AG10803 (cell line): ENCODE measurements at regions not wholly inside any gene's neighbourhood (a gene's known extent, or its start where the extent isn't known, plus 50 kb on each side); places are given as distances from the start of the nearest gene placed in this dataset.

Experiments used
- DNase-seq: peaks from one replicate; pipeline ENCODE4 v3.0.0; 2010; ENCODE audit warnings: low read depth
- H3K4me3 ChIP-seq: 2 replicates; pipeline ENCODE4 v1.5.1; 2011; ENCODE audit warnings: mild to moderate bottlenecking, low read length, control low read depth
- CTCF ChIP-seq: conservative IDR thresholded peaks from 2 replicates; pipeline ENCODE4 v1.5.1; 2011; ENCODE audit warnings: mild to moderate bottlenecking, low read length, control low read depth, inconsistent platforms

- H3K4me3 ChIP-seq = no peak overlapping the region
- peak; percentile 84 for TF ChIP-seq CTCF
- DNase-seq = peak; percentile 56
Measured at GRCh38 chr6:90393232-90393884, 96.7 kb upstream of the BACH2 start.

- no peak overlapping the region for H3K4me3 ChIP-seq
- no peak for TF ChIP-seq CTCF
- no peak for DNase-seq
Measured at GRCh38 chr6:90390379-90390778, 93.7 kb upstream of the BACH2 start.

DNA sequence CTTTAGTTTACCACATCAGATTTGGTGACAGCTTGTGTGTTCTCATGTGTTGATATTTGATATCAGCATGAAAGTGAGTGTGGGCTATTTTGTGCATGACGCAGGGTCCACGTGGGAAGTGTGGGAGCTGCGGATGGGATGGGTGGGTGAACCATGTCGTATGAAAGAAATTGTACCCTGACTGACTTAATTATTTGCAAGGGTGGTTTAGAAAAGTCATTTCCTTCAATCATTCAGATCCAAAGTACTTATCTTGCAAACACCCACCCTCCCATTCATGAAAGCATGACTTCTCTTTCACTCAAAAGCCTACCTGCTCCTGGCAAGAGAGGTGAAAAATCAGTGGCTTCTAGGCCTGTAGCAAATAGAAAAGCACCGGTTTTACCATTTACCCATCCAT, 91.8 kb upstream of the BACH2 start:
- H3K4me3 ChIP-seq = no peak overlapping the region
- TF ChIP-seq CTCF = no peak
- no peak for DNase-seq

- TF ChIP-seq CTCF = no peak
- no peak overlapping the region for H3K4me3 ChIP-seq
- DNase-seq = no peak
Measured at GRCh38 chr6:90387826-90388225, 91.2 kb upstream of the BACH2 start.

- no peak for TF ChIP-seq CTCF
- no peak overlapping the region for H3K4me3 ChIP-seq
- no peak for DNase-seq
Measured at GRCh38 chr6:90387383-90387775, 90.7 kb upstream of the BACH2 start.

- no peak for DNase-seq
- no peak overlapping the region for H3K4me3 ChIP-seq
- no peak for TF ChIP-seq CTCF
Measured at GRCh38 chr6:90386399-90387382, 90.0 kb upstream of the BACH2 start.

DNA sequence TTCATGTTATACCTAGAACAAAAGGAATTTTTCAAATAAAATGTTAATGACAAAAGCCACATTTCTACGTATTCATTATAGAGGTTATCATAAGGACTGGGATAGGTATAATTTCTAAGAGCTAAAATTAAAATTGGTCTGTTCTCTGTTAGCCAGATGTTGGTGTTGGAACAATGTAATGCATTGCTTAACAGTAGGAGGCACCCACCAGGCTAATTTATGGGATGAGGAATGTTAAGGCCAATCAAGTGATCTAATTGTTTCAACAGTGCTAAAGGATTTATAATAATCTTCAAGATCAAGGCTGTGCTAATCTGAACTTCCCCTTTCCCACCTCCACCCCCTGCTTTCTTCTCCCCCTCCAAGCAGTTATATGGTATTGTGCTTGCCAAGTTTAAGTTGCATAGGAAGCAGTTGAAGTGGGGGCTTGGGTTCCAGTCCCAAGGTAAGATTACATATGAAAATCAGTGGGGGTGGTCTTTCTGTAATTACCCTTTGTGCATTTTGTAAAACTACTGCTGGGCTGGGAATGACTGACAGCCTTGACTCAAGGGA, 89.2 kb upstream of the BACH2 start:
- DNase-seq = peak; percentile 6
- no peak overlapping the region for H3K4me3 ChIP-seq
- TF ChIP-seq CTCF = no peak
